PFSK-1 (cell line): ENCODE measurements at regions not wholly inside any gene's neighbourhood (a gene's known extent, or its start where the extent isn't known, plus 50 kb on each side); places are given as distances from the start of the nearest gene placed in this dataset.

Experiments
- FOXP2 ChIP-seq: optimal IDR thresholded peaks from 2 replicates; pipeline ENCODE3; 2011; ENCODE audit warnings: borderline replicate concordance, control low read depth, inconsistent platforms; ENCODE audit not compliant: insufficient read depth; ENCODE audit errors: extremely low read length, extremely low read depth
- POLR2AphosphoS5 ChIP-seq: IDR thresholded peaks from 2 replicates; pipeline ENCODE4 v1.6.1; 2012; ENCODE audit warnings: low read depth, mild to moderate bottlenecking, control low read depth, low read length, moderate library complexity
- REST ChIP-seq, 2 experiments: IDR thresholded peaks; 2 replicates each; pipeline versions ENCODE4 v1.6.1 to v1.8.0; 2011 to 2012; ENCODE audit warnings: low read depth in 2 of 2, low read length in 2 of 2, control low read depth in 1 of 2, inconsistent platforms in 1 of 2, mild to moderate bottlenecking in 1 of 2, moderate library complexity in 1 of 2; ENCODE audit not compliant: insufficient read depth in 1 of 2
- SIN3A ChIP-seq: IDR thresholded peaks from 2 replicates; pipeline ENCODE4 v1.6.1; 2012; ENCODE audit warnings: mild to moderate bottlenecking, low read length, moderate library complexity, borderline replicate concordance; ENCODE audit not compliant: insufficient read depth
- TAF1 ChIP-seq: IDR thresholded peaks from 2 replicates; pipeline ENCODE4 v1.6.1; 2012; ENCODE audit warnings: low read length, control low read depth, borderline replicate concordance; ENCODE audit not compliant: insufficient read depth

- TF ChIP-seq POLR2AphosphoS5 (no peak), SIN3A (no peak), REST (IDR thresholded peaks at IDR 0.05; ENCODE audit: insufficient read depth in 1 of 2, low read depth in 2 of 2, low read length in 2 of 2) (no peak), FOXP2 (no peak), TAF1 (no peak)
Measured at GRCh38 chr10:30722956-30723620, 93.5 kb upstream of the LYZL2 start.

DNA sequence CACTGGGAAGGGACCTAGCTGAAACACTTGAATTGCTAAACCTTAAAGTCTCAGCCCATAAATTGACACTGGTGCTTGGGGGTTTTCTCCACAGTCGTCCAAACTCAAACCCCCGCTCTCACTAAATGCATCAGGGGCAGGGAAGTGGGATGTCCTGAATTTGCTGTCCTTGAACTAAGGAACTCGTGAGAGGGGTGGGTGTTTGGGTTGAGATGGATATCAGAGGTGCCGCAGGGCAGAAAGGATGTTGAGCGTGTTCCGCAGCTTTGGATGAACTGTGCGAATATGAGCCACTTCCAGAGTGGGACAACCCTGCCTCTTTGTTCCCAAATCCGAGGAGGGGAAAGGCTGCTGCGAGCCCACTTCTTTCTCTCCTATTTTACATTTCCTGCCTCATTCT is 90.3 kb upstream of the LYZL2 start:
- TF ChIP-seq SIN3A (no peak), TAF1 (no peak), FOXP2 (no peak), POLR2AphosphoS5 (no peak), REST (IDR thresholded peaks at IDR 0.05; ENCODE audit: insufficient read depth in 1 of 2, low read depth in 2 of 2, low read length in 2 of 2) (no peak)

DNA sequence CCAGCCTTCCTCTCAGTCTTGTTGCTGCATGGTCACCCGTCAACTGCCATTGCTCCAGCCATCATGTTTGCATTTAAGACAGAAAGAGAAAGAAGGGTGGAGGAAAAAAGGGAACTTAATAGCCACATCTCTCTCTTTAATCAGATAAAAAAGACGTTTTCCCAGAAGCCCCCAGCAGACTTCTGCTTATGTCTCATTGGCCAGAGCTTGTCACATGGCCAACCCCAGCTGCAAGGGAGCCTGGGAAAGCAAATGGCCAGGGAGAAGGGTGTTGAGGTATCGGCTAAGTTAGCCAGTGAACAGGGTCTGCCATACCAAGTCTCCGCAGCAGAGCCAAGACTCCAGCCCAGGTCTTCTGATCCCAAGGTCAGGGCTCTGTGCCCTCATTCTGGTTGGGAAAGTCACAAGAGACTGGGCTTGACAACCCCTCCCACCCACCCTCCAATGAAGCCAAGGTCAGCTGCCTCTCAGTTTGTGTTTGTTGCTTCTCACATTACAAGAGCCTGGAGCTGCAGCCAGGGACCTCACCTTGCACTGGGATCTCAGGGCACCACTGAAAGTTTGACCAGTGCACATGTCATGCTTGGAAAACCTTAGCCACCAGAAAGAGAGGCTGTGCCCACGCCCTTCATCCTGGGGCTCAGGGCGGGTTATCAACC is 80.3 kb upstream of the LYZL2 start:
- TF ChIP-seq POLR2AphosphoS5 (no peak), FOXP2 (no peak), REST (IDR thresholded peaks at IDR 0.05; ENCODE audit: insufficient read depth in 1 of 2, low read depth in 2 of 2, low read length in 2 of 2) (no peak), TAF1 (no peak), SIN3A (no peak)

DNA sequence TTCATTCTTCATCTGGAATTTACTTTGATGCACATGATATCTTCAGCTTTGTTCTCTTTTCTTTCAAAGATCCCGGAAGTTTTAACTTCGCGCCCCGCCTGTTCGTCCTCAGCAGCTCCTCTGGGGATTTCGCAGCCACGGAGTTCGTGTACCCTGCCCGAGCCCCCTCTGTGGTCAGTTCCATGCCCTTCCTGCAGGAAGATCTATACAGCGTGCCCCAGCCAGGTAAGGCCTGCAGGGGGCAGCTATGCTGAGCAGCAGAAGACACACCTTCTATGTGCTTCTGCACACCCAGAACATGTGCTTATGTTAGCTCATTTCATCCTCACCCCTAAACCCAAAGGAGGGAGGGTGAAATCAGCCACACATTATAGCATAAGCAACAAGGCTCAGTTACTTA is 79.7 kb upstream of the LYZL2 start:
- TF ChIP-seq REST (IDR thresholded peaks at IDR 0.05; ENCODE audit: insufficient read depth in 1 of 2, low read depth in 2 of 2, low read length in 2 of 2) = no peak
- no peak for TF ChIP-seq TAF1
- no peak for TF ChIP-seq POLR2AphosphoS5
- no peak for TF ChIP-seq SIN3A
- TF ChIP-seq FOXP2 = no peak

GRCh38 chr10:30708234-30708633 is 78.7 kb upstream of the LYZL2 start:
- no peak for TF ChIP-seq SIN3A
- no peak for TF ChIP-seq TAF1
- TF ChIP-seq POLR2AphosphoS5 = no peak
- no peak for TF ChIP-seq REST (IDR thresholded peaks at IDR 0.05; ENCODE audit: insufficient read depth in 1 of 2, low read depth in 2 of 2, low read length in 2 of 2)
- TF ChIP-seq FOXP2 = no peak
